Loucy (cell line): ENCODE measurements at regions not wholly inside any gene's neighbourhood (a gene's known extent, or its start where the extent isn't known, plus 50 kb on each side); places are given as distances from the start of the nearest gene placed in this dataset.

ENCODE experiments used
- EZH2phosphoT487 ChIP-seq: fragments of 200-600 bp; IDR thresholded peaks from 2 replicates; pipeline ENCODE4 v1.6.1; 2018; ENCODE audit warnings: antibody characterized with exemption, mild to moderate bottlenecking, moderate library complexity, borderline replicate concordance
- TF ChIP-seq, protein P1 (sequence below): fragments of 200-600 bp; sonication (generic); conservative IDR thresholded peaks from 2 replicates; pipeline ENCODE4 v1.5.1; 2014; ENCODE audit warnings: mild to moderate bottlenecking, antibody characterized with exemption, low read length

GRCh38 chr2:165010556-165010955, 55.2 kb upstream of the SLC38A11 start:
- TF ChIP-seq, protein P1, sequence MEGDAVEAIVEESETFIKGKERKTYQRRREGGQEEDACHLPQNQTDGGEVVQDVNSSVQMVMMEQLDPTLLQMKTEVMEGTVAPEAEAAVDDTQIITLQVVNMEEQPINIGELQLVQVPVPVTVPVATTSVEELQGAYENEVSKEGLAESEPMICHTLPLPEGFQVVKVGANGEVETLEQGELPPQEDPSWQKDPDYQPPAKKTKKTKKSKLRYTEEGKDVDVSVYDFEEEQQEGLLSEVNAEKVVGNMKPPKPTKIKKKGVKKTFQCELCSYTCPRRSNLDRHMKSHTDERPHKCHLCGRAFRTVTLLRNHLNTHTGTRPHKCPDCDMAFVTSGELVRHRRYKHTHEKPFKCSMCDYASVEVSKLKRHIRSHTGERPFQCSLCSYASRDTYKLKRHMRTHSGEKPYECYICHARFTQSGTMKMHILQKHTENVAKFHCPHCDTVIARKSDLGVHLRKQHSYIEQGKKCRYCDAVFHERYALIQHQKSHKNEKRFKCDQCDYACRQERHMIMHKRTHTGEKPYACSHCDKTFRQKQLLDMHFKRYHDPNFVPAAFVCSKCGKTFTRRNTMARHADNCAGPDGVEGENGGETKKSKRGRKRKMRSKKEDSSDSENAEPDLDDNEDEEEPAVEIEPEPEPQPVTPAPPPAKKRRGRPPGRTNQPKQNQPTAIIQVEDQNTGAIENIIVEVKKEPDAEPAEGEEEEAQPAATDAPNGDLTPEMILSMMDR = no peak
- TF ChIP-seq EZH2phosphoT487 = no peak
